HG03108 (cell line): ENCODE measurements at regions not wholly inside any gene's neighbourhood (a gene's known extent, or its start where the extent isn't known, plus 50 kb on each side); places are given as distances from the start of the nearest gene placed in this dataset.
"Not testable (repeated sequence)": the region's sequence is repeated elsewhere in the genome, so short reads cannot be mapped to it uniquely, and the experiment has no call there.

Experiments used
- ATAC-seq: cut with Tn5 transposase; IDR thresholded peaks from one replicate; pipeline ENCODE4 v1.9.1; 2021; ENCODE audit warnings: moderate library complexity; ENCODE audit not compliant: unreplicated experiment

GRCh38 chr1:54475357-54475881 is 69.2 kb upstream of the SSBP3 start:
- no peak for ATAC-seq

- ATAC-seq = no peak
Measured at GRCh38 chr1:54474310-54475251, 68.4 kb upstream of the SSBP3 start.

GRCh38 chr1:54471588-54471987 is 65.4 kb upstream of the SSBP3 start:
- no peak for ATAC-seq

GRCh38 chr1:54469444-54469843 is 63.2 kb upstream of the SSBP3 start:
- ATAC-seq = not testable (repeated sequence)

- not testable (repeated sequence) for ATAC-seq
Measured at GRCh38 chr1:54468288-54469084, 62.3 kb upstream of the SSBP3 start.

- no peak for ATAC-seq
Measured at GRCh38 chr1:54465351-54465811, 59.2 kb upstream of the SSBP3 start.

- no peak for ATAC-seq
Measured at GRCh38 chr1:54464477-54465146, 58.4 kb upstream of the SSBP3 start.

GRCh38 chr1:54464031-54464476 is 57.9 kb upstream of the SSBP3 start:
- no peak for ATAC-seq

- no peak for ATAC-seq
Measured at GRCh38 chr1:54463259-54464030, 57.3 kb upstream of the SSBP3 start.

GRCh38 chr1:54462597-54463258 is 56.5 kb upstream of the SSBP3 start:
- ATAC-seq = no peak

GRCh38 chr1:54461731-54462596 is 55.8 kb upstream of the SSBP3 start:
- ATAC-seq = no peak

- no peak for ATAC-seq
Measured at GRCh38 chr1:54460861-54461387, 54.7 kb upstream of the SSBP3 start.

- no peak for ATAC-seq
Measured at GRCh38 chr1:54460351-54460750, 54.2 kb upstream of the SSBP3 start.

- ATAC-seq = no peak
Measured at GRCh38 chr1:54459726-54460191, 53.6 kb upstream of the SSBP3 start.

GRCh38 chr1:54459140-54459539 is 52.9 kb upstream of the SSBP3 start:
- no peak for ATAC-seq

GRCh38 chr1:54456921-54457529 is 50.8 kb upstream of the SSBP3 start:
- ATAC-seq = no peak

- ATAC-seq = no peak
Measured at GRCh38 chr1:54456361-54456760, 50.2 kb upstream of the SSBP3 start.
